ENCODE measurements at regions not wholly inside any gene's neighbourhood (a gene's known extent, or its start where the extent isn't known, plus 50 kb on each side); places are given as distances from the start of the nearest gene placed in this dataset.

DNA sequence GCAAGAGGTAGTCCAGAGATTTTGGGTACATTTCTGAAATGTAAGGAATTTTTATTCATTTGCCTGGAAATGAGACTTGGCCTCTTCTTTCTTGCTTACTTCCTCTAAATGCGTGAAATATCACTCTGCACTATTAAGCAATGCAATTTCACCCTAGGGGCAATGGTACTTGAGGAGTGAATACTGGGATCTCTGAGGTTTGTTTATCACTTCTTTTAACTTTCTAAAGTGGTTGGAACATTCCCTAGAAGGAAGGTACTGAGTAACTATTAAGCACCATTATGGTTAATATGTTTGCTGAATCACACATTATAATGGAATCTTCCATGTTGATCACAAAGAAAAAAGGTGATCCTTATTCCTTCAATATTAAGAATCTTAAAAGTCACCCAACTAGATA is 120.9 kb upstream of the CAND1 start:
- no peak overlapping the region for H2AFZ ChIP-seq (ENCODE audit: low read length)
- no peak overlapping the region for H3K4me3 Mint-ChIP-seq

More for the DNA sequence above, 120.9 kb upstream of the CAND1 start:
- no peaks in the 10 kb centered on the region for H3K23me2 ChIP-seq (ENCODE audit: insufficient read length, low read depth, low read length, poor library complexity, severe bottlenecking)
- no peaks in the 10 kb centered on the region for H3K27me3 ChIP-seq (ENCODE audit: insufficient read depth, low read length)
- no peak overlapping the region for H2BK5ac ChIP-seq (ENCODE audit: insufficient read length, low read length)
- no peak overlapping the region for H3K23ac ChIP-seq (ENCODE audit: insufficient read length, low read depth, low read length)
- no peaks in the 10 kb centered on the region for H3K79me2 ChIP-seq (ENCODE audit: insufficient read depth, low read length)
- H3K79me1 ChIP-seq (ENCODE audit: insufficient read depth, low read depth, low read length, poor library complexity, severe bottlenecking) = no peaks in the 10 kb centered on the region
- H2BK15ac ChIP-seq (ENCODE audit: low read depth, low read length) = no peak overlapping the region
- no peak overlapping the region for H4K8ac ChIP-seq (replicated peaks; ENCODE audit: insufficient read length, low read depth, low read length)
- no peak overlapping the region for H3K18ac ChIP-seq (ENCODE audit: insufficient read length, low read depth, low read length)
- no peak overlapping the region for H4K91ac ChIP-seq (ENCODE audit: insufficient read length, low read depth, low read length)
- H3K27ac Mint-ChIP-seq = no peak overlapping the region
- no peak overlapping the region for H3K14ac ChIP-seq (ENCODE audit: insufficient read depth, low read length)
- no peaks in the 10 kb centered on the region; a peak in 1 of 5 replicates for H3K9me3 Mint-ChIP-seq
- no peak for DNase-seq
- no peaks in the 10 kb centered on the region for H3K4me1 ChIP-seq (ENCODE audit: insufficient read depth, low read length)
- no peak for TF ChIP-seq CTCF (conservative IDR thresholded peaks at IDR 0.05)
- H3K36me3 Mint-ChIP-seq (ENCODE audit: insufficient read depth in 1 of 3, low read depth in 3 of 3) = no peaks in the 10 kb centered on the region
- no peaks in the 10 kb centered on the region for H4K20me1 ChIP-seq (ENCODE audit: control insufficient read depth, insufficient read depth, insufficient read length)
- no peak overlapping the region for H3K4ac ChIP-seq (ENCODE audit: low read depth, low read length)
- no peak overlapping the region for H2BK12ac ChIP-seq (ENCODE audit: insufficient read length, low read depth, low read length)
- H2BK120ac ChIP-seq (ENCODE audit: low read depth, low read length, poor library complexity, severe bottlenecking) = no peak overlapping the region
- no peak overlapping the region for H3K4me2 ChIP-seq (ENCODE audit: insufficient read depth, insufficient read length, low read length)
- no peaks in the 10 kb centered on the region for H3K27me3 Mint-ChIP-seq (ENCODE audit: low read depth)
- no peak overlapping the region for H3K27ac ChIP-seq (ENCODE audit: insufficient read length, low read depth, low read length)
- no peak overlapping the region for H3T11ph ChIP-seq (ENCODE audit: low read length)
- H3K9ac ChIP-seq (ENCODE audit: extremely low read depth, insufficient read length, low read length) = no peak overlapping the region
- no peaks in the 10 kb centered on the region for H3K9me3 ChIP-seq (ENCODE audit: control insufficient read depth, low read depth, low read length)
- no peak overlapping the region for H3K56ac ChIP-seq (ENCODE audit: insufficient read length, low read depth, low read length)
- no peak overlapping the region for H2AK5ac ChIP-seq (ENCODE audit: insufficient read length, low read length)
- H2BK20ac ChIP-seq (ENCODE audit: low read depth, low read length, poor library complexity, severe bottlenecking) = no peak overlapping the region
- no peak overlapping the region for H4K5ac ChIP-seq (ENCODE audit: insufficient read length, low read depth, low read length)
- WGBS (ENCODE audit: extremely low coverage, insufficient read length, low lambda C conversion rate) = no CpG with 5 or more reads among the region's 1 CpG
- no peaks in the 10 kb centered on the region for H3K4me1 Mint-ChIP-seq
